Glomerular endothelial cell (primary cell): ENCODE measurements at regions not wholly inside any gene's neighbourhood (a gene's known extent, or its start where the extent isn't known, plus 50 kb on each side); places are given as distances from the start of the nearest gene placed in this dataset.

Experiments used
- DNase-seq: peaks from one replicate; pipeline ENCODE4 v3.0.0-alpha.2; 2011; ENCODE audit warnings: low read depth, low spot score; ENCODE audit errors: extremely low read depth

DNA sequence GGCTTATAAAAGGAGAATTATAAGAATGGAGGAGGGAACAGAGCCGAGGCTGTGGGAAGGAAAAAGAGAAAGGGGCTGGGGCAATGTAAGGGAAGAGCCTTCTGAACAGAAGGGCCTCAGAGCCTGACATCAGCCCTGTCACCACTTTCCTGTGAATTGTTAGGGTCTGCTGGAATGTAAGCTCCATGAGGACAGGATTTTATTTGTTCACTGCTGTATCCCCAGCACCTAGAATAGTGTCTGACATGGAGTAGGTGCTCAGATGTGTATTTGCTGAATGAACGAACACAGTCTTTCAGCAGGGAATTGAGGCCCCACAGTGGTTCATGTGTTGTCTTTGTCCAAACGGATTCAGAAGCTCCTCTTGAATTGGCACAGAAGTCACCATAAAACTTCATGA lies 251.5 kb downstream of the OPA1 start:
- no peak for DNase-seq

DNA sequence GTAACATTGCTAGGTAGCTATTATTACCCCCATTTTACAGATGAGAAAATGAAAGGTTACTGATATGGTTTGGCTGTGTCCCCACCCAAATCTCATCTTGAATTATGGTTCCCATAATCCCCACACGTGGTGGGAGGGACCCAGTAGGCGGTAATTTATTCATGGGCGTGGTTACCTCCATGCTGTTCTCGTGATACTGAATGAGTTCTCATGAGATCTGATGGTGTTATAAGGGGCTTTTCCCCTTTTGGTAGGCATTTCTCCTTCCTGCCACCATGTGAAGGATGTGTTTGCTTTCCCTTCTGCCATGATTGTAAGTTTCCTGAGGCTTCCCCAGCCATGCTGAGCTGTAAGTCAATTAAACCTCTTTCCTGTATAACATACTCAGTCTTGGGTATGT lies 252.1 kb downstream of the OPA1 start:
- no peak for DNase-seq

GRCh38 chr3:193846569-193846968 lies 253.6 kb downstream of the OPA1 start:
- DNase-seq: no peak

DNA sequence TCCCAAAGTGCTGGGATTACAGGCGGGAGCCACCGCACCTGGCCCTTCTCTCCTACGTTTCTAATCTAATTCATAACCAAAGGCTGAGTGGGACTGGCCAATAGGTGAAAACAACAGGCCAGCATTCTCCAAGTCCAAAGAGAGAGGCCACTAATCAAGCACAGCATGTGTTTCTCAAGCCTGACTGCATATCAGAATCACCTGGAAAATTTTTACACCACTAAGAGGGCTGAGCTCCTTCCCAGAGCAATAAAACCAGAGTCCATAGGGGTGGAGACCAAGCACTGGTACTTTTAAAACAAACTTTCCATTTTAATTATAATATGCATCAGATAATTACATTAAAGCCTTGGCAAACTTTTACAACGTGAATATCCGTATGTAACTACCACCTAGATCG lies 254.4 kb downstream of the OPA1 start:
- no peak for DNase-seq

GRCh38 chr3:193848547-193848946 lies 255.5 kb downstream of the OPA1 start:
- no peak for DNase-seq

- DNase-seq: no peak
Observed at GRCh38 chr3:193850084-193850619, 257.1 kb downstream of the OPA1 start.

DNA sequence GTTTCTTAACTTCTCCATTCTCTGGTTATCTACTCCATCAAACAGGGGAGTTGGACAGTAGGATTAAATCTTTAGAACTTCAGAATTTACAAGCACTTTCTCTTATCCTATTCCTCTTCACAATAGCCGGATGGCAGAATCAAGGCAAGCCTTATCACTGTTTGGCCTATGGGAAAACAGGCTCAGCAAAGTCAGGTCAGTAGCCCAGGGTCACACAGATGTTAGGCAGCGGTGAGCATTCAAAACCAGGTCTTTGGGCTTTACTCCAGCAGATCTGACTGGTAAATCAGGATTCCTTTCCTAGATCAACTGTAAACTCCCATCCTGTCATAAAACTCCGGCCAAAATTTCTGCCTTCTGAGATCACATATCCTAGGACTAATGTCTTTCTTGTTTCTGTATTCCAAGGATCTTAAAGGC lies 258.4 kb downstream of the OPA1 start:
- DNase-seq: no peak

GRCh38 chr3:193851941-193852674 lies 259.1 kb downstream of the OPA1 start:
- DNase-seq: no peak

GRCh38 chr3:193852901-193853300 lies 259.9 kb downstream of the OPA1 start:
- no peak for DNase-seq

- no peak for DNase-seq
Observed at GRCh38 chr3:193853511-193854219, 260.7 kb downstream of the OPA1 start.

DNA sequence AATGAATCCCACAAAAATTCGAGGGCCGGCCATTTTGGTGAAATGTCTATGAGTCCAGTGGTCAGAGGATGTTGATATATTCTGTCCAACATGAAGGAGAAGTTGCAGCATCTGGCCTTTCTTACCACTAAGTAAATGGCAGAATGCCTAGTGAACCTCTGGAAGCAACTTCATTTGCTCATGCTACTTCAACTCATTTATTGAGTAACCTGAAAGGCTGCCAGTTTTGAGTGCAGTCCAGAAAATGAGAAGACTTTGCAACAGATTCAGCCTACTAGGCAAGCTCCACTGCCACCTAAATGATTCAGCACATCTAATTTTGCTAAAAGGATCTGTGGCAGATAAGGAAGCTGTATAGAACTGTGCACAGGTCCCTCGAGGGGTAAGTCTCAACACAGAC lies 265.0 kb downstream of the OPA1 start:
- DNase-seq: no peak

DNA sequence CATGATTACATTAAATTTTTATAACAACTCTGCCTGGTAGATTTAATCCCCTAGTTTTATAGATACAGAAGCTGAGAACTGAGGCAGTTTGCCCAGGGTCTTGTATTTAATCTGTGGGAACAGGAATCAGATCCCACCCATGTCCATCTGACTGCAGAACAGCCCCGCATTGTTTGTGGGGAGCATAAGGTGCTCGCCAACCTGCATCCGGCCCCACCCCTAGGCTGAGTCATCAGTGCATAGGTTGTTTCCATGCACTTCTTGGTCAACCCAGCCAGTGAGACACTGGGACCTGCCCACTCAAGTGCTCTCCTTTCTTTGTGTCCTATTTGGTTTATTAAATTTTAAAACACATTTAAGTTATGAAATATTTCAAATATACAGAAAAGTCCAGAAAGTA lies 266.2 kb downstream of the OPA1 start:
- DNase-seq: no peak

DNA sequence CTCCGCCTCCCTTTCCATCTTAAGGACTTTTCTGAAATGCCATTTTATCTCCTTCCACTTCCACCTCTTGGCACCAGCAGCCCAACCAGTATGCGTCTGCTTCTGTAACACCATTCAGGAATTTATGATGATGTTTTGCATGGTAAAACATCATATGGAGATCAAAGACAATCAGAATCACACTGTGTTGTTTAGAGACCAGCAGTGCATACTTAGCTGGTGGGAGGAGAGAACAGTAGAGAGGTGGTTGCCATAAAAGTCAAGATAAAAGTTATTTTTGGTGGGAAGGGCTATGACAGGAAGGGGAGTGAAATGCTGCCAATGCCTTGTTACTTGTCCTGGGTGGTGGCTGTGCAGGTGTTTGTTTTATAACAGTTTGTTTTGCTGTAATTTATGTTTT lies 268.0 kb downstream of the OPA1 start:
- DNase-seq: no peak

- DNase-seq: no peak
Observed at GRCh38 chr3:193862843-193863242, 269.8 kb downstream of the OPA1 start.

DNA sequence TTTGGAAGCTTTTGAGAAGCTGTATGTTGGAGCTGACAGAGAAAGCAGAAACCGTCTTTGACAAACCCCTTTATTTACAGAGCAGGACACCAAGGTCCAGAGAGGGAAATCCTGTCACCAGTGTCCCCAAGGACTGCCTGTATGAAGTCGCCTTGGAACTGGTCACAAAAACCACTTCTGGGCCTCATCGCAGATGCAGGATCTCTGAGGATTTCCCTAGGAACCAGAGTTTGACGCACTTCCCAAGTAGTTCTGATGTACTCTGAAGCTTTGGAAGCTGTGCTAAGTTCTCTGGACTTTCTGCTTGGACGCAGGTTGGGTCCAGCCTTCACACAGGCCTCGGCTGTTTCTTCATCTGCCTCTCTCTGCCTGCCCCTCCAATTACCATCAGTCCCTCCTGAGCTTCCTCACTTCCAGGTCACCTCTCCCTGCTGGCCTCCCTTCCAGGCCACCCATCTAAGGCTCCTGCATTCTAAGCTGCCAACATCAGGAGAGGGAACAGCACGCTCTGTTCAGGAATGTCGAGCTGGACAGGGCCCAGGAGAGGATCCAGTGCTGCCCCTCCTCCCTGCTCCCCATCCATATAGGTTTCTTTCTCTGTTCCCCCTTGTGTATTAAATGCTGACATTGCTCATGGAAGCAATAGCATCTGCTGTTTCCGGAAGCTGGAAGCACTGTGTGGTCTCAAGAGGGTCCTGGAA lies 270.8 kb downstream of the OPA1 start:
- DNase-seq: no peak

DNA sequence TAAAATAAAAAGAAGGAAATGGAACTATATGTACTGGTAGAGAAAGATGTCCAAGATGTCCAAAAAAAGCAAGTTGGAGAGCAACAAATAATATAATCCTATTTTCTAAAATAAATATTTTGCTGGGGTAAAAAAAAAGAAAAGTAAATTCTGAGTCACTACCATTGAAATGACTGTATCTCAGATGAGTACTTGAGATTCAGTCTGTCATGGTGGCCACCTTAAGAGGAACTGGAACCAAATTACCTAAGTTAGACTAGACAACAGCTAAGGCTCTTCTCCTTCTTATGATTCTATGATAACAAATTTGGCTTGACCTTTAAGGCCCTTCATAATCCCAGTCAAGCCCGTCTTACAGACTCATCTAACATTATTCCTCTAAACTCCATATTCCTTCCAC lies 270.6 kb upstream of the HES1 start:
- no peak for DNase-seq

GRCh38 chr3:193865896-193866480 lies 270.0 kb upstream of the HES1 start:
- no peak for DNase-seq

DNA sequence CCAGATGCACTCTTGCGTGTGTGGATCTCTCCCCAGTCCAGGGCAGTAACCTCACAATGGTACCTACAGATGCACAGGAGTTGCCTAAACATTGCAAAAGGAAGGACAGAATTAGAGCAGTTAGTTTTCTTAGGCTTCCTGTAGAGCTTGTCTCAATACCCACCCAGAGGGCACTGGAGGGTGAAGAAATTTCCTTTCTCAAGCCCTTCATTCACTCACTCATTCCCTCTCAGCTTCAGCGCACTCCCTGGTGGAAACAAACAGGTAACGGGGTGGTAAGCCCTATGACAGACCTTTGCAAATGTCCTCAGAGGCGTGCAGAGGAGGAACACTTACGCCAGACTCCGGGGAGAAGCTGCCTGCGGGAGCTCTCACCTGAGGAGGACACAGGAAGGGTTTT lies 267.4 kb upstream of the HES1 start:
- no peak for DNase-seq

GRCh38 chr3:193869221-193870201 lies 266.4 kb upstream of the HES1 start:
- no peak for DNase-seq
